HG03139 (cell line): ENCODE measurements at regions not wholly inside any gene's neighbourhood (a gene's known extent, or its start where the extent isn't known, plus 50 kb on each side); places are given as distances from the start of the nearest gene placed in this dataset.
"Not testable (repeated sequence)": the region's sequence is repeated elsewhere in the genome, so short reads cannot be mapped to it uniquely, and the experiment has no call there.

ENCODE experiments used
- ATAC-seq: cut with Tn5 transposase; IDR thresholded peaks from one replicate; pipeline ENCODE4 v1.9.1; 2021; ENCODE audit not compliant: unreplicated experiment

- ATAC-seq, result no peak
These were observed 468.4 kb upstream of the PRKX start for GRCh38 chrX:4181782-4182407.

GRCh38 chrX:4179031-4179430 is 465.6 kb upstream of the PRKX start:
- ATAC-seq, result no peak

GRCh38 chrX:4175221-4175620 is 461.8 kb upstream of the PRKX start:
- ATAC-seq, result no peak

- ATAC-seq, result no peak
These were observed 460.3 kb upstream of the PRKX start for GRCh38 chrX:4173743-4174142.

GRCh38 chrX:4151798-4152197 is 438.3 kb upstream of the PRKX start:
- ATAC-seq, result no peak

GRCh38 chrX:4150259-4150658 is 436.8 kb upstream of the PRKX start:
- ATAC-seq, result no peak

- no peak for ATAC-seq
These were observed 416.2 kb upstream of the PRKX start for GRCh38 chrX:4129626-4130025.

- no peak for ATAC-seq
These were observed 405.4 kb upstream of the PRKX start for GRCh38 chrX:4118666-4119530.

- ATAC-seq, result no peak
These were observed 397.5 kb upstream of the PRKX start for GRCh38 chrX:4110964-4111363.

- no peak for ATAC-seq
These were observed 381.5 kb upstream of the PRKX start for GRCh38 chrX:4094926-4095325.

- no peak for ATAC-seq
These were observed 377.8 kb upstream of the PRKX start for GRCh38 chrX:4091046-4091760.

GRCh38 chrX:4059893-4060292 is 346.4 kb upstream of the PRKX start:
- no peak for ATAC-seq

GRCh38 chrX:4043951-4044350 is 330.5 kb upstream of the PRKX start:
- no peak for ATAC-seq

GRCh38 chrX:4035874-4036273 is 322.4 kb upstream of the PRKX start:
- no peak for ATAC-seq

GRCh38 chrX:4028151-4028550 is 314.7 kb upstream of the PRKX start:
- no peak for ATAC-seq

- ATAC-seq, result no peak
These were observed 291.8 kb upstream of the PRKX start for GRCh38 chrX:4005281-4005680.

GRCh38 chrX:4004822-4005221 is 291.4 kb upstream of the PRKX start:
- ATAC-seq, result no peak

- ATAC-seq, result no peak
These were observed 280.9 kb upstream of the PRKX start for GRCh38 chrX:3994315-3994714.

- ATAC-seq, result no peak
These were observed 277.1 kb upstream of the PRKX start for GRCh38 chrX:3990569-3990968.

GRCh38 chrX:3972104-3972858 is 258.8 kb upstream of the PRKX start:
- ATAC-seq, result not testable (repeated sequence)

GRCh38 chrX:3968749-3969148 is 255.3 kb upstream of the PRKX start:
- ATAC-seq, result no peak
